ENCODE measurements at regions not wholly inside any gene's neighbourhood (a gene's known extent, or its start where the extent isn't known, plus 50 kb on each side); places are given as distances from the start of the nearest gene placed in this dataset.

DNA sequence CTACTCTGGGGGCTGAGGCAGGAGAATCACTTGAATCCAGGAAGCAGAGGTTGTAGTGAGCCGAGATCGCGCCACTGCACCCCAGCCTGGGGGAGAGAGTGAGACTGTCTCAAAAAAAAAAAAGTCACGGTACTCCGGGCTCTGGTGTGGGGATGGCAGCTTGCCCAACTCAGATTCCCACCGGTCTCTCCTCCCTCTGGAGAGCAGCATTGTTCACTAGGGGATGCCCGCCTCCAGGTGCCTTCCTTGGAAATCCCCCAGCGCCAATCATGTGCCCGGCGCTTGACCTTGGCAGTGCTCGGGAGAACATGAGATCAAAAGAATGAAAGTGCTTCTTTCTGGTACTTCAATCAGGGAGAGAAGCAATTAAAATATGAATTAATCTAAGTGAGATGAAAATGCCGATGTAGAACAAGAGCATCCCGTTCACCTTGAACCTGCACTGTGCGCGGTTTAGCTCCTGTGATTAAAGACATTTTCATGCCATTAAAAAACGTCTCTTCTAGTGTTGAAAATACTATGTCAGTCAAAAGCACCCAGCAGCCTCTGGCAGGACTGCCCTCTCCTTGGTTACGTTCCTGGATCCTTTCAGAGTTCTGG lies 1127.3 kb upstream of the AUTS2 start:
- DNase-seq (ENCODE audit: low read depth, low spot score), result no peak

DNA sequence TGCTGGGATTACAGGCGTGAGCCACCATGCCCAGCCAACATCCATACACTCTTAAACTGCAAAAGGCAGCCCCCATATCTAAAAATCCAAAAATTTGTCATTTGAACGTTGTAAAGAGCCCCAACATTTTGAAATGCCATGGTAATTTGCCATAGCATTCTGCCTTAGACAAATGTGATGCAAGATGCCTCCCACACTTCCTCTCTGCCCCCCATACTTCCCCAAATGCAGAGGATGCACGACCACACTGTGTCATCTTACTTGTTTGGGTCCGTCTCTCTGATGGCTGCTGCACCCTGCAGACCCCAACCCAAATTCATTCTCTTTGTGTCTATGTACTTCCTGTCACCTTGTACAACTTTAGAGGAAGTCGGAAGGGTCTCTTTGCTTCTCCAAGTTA lies 1125.6 kb upstream of the AUTS2 start:
- DNase-seq (ENCODE audit: low read depth, low spot score), result no peak

DNA sequence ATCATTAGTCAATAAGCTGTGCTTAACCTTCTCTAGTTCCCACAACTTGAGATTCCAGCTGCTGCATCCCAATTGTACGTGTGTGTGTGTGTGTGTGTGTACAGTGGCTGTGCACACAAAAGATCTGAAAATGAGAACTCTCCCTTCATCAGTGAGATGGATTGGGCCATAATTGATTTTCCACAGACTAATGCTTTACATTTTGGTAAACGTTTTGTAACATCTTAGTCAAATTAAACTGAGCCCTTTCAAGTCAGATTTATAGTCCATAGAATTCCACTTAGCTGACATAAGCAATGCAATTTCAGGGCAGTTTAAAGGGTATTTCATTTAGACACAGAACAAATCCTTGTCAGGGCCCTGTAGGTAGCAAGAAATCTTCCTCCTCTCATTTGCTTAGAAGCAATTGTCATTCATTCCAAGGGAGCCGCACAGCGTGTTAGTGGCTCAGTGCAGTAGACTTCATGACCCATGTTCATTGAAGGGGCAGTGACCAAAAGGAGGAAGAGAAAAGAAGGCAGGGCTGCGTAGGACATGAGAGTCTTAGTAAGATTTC lies 1123.5 kb upstream of the AUTS2 start:
- DNase-seq (ENCODE audit: low read depth, low spot score), result no peak

DNA sequence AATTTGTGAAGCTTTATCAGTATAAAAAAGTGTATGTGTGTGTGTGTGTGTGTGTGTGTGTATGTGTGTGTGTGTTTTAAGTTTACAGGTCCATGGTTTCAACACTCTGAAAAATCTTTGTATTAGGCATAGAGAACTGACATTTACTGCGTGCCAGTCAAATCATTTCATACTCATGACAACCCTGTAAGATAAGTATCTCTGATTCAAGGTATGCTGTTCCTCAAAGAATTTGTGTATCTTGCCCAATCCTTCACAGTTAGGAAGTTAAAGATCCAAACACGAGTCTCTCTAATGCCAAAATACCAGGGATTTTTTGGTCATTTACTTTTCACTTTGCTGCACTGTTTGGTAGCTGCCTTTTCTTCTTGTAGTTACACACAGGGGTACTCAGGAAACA lies 1121.3 kb upstream of the AUTS2 start:
- no peak for DNase-seq (ENCODE audit: low read depth, low spot score)

DNA sequence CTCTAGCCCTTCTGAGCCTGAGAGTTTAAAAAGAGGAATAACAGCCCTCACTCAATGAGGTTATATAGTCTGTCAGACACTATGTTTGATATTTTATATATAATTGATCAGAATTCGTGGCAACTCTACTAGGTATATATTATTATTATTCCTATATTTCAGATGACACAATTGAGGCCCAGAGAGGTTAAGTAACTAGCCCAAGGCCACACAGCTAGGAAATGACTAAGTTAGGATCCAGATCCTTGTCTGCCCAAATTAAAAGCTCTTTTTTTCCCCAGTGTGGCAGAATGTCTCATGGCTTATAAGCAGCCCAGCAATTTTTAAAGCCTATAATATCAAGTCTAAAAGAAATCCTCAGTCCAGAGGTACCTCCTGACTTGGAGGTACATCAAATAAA lies 1119.9 kb upstream of the AUTS2 start:
- no peak for DNase-seq (ENCODE audit: low read depth, low spot score)

DNA sequence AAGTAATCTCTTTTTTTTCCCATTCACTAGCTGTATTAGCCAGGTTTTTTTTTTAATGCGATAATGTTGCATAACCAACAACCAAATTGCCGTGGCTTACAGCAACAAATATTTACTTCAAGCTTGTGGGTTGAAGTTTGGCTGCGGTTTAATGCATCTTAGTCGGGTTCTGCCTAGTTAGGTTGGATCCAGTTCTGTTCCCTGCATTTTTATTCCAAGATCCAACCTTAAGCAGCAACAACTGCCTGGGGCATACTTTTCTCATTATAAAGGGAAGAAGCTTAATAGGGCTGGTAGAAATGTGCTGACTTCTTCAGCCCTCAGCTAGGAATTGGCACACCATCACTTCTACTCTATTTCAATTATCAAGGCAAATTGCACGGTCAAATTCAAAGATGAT lies 1115.5 kb upstream of the AUTS2 start:
- DNase-seq (ENCODE audit: low read depth, low spot score), result no peak

DNA sequence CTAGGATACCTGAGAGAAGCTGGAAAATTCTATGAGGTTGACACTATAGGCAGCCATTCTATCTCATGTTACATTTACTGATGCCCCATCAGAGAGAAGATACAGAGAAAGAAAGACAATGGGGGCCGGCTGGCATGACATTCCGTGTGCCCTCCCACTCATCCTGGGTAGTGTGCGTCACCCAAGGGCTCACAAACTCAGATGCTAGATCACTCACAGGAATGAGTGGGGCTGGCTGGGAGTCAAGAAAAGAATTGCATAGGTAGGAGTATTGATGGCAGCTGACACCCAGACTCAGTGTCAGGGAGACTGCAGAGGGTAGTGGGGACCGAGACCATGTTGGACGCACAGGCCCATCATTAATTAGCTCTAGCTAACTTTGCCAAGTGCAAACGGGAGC lies 1113.5 kb upstream of the AUTS2 start:
- no peak for DNase-seq (ENCODE audit: low read depth, low spot score)

DNA sequence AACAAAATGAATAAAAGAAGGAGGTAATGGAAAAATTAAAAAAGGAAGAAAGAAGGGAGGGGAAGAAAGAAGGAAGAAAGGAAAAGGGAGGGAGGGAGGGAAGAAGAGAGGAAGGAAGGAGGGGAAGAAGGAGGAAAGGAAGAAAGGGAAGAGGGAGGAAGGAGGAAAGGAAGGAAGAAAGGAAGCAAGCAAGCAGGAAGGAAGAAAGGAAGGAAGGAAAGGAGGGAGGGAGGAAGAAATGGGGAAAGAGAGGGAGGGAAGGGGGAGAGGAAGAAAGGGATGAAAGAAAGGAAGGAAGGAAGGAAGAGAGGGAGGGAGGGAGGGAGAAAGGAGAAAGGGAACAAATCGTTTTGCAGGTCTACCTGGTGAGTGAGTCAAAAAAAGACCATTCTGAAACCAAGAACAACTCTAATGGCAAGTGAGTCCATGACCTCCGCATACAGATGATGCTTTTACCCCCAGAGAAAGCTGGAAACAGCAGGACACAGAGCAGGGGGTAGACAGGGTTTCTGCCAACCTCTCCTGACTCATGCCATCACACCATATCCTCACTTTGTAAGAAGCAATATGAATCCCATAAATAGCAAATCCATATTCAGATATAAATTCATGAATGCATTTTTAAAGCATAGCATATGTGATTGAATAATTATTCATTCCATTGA lies 1112.9 kb upstream of the AUTS2 start:
- no peak for DNase-seq (ENCODE audit: low read depth, low spot score)

DNA sequence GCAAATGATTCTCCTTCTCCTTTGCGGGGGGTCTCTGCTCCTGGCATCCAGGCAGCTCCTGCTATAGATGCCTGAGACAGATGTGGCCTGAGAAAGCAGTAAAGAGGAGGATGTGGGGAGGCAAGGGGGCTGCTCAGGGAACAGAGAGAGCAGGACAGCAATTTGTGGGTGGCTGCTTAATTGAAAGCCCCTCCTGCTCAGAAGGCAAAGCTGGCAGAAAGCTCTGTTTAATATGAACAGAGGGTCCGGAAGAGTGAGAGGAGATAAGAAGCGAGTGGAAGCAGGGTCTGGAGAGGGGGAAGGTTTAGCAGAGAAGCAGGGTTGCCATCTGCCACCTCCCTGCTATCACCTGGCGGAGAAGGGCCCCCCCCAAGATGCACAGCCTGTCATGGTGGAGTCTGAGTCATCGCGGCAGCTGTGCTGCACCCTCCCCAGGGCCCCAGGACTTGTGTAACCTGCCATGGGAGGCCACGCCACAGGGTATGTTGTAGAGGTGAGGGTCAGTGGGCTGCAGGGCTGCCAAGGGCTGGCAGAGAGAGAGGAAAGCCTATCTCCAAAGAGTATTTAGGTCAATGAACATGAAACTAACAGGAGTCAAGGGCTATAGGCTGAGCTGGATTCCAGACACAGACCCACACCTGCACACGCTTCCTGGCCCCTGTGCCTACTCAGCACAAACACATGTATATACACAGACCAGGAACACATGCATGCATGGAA lies 1109.8 kb upstream of the AUTS2 start:
- DNase-seq (ENCODE audit: low read depth, low spot score), result no peak

DNA sequence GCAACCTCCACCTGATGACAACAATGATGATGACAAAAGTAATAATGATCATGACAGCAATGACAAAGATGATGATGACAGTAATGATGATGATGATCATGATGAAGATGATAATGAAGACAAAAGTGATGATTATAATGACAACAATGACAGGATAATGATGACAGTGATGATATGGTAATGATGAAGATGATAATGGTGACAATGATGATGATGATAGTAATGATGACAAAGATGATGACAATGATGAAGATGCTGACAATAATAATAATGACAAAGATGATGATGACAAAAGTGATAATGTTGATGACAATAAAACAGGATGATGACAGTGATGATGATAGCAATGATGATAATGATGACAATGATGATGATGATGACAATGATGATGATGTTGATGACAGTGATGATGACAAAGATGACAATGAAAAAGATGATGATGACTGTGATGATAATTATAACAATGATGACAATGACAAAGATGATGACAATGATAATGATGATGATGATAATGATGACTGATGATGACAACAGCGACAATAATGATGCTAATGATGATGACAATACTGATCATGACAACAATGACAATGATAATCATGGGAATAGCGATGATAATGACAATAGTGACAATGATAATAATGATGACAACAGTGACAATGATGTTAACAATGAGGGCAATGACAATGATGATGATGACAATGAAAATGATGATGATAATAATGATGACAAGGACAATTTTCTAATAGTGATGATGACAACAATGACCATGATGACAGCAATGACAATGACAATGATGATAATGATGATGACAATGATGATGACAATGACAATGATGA lies 1106.5 kb upstream of the AUTS2 start:
- DNase-seq (ENCODE audit: low read depth, low spot score), result no peak

DNA sequence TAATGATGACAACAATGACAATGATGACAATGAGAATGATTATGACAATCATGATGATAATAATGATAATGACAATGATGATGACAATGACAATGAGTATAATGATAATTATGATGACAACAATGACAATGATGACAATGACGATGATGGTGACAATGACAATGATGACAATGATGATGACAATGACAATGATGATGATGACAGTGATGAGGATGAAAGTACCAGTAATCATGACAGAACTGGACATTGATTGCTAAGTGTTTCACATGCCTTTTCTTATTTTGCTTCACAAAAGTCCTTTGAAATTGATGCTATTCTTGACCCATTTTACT lies 1106.0 kb upstream of the AUTS2 start:
- no peak for DNase-seq (ENCODE audit: low read depth, low spot score)

DNA sequence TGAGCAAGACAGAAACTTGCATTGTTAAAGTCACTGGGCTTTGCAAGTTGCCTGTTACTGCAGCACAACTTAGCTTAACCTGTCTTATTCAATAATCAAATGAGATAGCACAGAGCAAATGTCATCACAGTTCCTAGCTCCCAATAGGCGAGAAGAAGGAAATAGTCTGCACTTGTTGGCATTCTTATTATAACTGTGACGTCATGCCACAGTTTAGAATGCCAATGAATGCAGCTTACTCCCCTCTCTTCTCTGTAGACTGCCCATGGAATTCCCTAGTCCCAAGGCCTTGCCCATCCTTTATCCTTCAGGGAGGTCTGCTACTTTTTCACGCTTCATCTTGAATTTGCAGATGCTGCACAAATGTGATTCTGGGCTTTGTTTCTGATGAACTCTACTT lies 1094.9 kb upstream of the AUTS2 start:
- DNase-seq (ENCODE audit: low read depth, low spot score), result no peak

DNA sequence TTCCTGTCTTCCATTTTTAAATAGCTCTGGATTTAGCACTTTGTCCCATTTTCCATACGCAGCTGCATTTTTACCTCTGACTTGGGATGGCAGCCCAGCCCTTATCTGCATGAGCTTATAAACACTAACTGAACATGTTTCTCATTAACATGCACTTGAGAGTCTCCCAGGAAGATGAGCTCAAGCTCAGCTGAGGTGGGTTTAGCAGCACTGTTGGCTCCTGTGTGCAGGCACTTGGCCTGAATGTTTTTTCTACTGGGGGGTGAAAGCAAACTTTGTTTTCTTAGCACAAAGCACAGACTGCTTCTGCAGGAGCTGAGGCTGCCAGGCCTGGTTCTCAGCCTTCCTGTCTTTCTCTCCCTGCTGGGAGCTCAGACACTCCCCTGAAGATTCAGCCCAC lies 1093.6 kb upstream of the AUTS2 start:
- no peak for DNase-seq (ENCODE audit: low read depth, low spot score)

DNA sequence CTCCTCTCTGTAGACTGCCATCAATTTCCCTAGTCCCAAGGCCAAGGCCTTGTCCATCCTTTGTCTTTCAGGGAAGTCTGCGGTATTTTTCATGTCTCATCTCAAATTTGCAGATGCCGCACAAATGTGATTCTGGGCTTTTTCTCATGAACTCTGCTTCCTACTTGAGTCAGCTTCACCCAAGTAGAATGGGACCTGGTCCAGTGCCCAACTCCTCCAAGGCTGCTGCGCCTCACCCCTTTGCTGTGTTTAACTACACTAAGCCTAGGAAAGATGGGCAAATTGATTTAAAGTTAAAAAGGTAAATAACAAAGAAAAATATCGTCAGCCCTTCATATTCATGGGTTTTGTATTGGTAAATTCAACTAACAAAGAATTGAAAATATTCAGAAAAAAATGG lies 1092.6 kb upstream of the AUTS2 start:
- DNase-seq (ENCODE audit: low read depth, low spot score), result no peak

DNA sequence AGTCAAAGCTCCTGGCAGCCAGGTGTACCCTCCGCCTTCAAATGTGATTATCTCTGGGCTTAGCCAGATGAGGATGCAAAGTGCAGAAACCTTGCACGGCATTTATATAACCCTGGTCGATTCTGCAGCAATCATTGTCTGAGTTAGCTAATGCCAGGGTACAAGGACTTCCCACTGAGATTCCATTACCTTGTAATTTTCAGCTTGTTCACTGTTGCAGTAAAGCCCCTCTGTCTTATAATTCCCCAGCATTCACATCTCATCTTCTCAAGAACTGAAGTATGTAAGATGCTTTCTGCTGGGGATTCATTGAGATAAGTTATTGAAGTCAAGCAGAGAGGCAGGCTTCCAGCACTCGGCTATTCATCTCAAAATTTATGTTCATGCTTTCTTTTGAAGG lies 1090.6 kb upstream of the AUTS2 start:
- no peak for DNase-seq (ENCODE audit: low read depth, low spot score)

DNA sequence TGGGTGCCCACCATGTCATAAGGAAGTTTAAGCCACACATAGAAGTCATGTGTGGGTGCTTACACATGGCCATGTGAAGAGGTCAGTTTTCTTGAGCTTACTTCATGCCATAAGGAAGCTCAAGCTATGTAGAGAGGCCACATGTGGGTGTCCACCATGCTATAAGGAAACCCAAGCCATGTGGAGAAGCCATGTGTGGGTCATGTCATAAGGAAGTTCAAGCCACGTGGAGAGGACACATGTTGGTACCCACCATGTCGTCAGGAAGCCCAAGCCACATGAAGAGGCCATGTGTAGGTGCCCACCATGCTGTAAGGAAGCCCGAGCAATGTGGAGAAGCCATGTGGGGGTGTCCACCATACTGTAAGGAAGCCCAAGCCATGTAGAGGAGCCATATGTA lies 1089.2 kb upstream of the AUTS2 start:
- no peak for DNase-seq (ENCODE audit: low read depth, low spot score)

DNA sequence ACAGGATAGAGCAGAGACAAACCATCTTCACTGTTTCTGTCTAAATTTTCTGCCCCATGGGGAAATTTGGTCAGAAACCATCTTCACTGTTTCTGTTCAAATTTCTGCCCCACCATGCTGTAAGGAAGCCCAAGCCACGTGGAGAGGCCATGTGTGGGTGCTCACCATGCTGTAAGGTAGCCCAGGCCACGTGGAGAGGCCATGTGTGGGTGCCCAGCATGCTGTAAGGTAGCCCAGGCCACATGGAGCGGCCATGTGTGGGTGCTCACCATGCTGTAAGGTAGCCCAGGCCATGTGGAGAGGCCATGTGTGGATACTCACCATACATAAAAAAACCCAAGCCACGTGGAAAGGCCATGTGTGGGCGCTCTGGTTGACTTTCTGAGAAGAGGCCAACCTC lies 1088.7 kb upstream of the AUTS2 start:
- DNase-seq (ENCODE audit: low read depth, low spot score), result no peak

DNA sequence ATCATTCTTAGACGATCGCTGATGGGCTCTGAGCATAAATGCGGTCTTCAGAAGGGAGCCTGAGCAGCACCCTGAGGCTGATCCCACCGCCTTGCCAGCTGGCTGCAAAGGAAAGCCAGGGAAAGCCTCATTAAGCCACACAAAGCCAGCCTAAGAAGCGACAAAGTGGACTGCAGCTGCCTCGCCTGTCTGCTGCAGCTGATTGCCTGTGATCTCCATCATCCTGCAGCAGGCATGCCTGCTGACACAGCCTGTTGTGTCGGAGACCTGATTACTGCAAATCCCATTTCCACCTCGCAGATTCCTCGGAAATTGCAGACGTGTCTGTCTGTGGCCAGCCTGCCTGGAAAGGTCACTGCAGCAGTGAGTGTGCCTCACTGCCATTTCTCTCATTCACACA lies 1087.0 kb upstream of the AUTS2 start:
- no peak for DNase-seq (ENCODE audit: low read depth, low spot score)

DNA sequence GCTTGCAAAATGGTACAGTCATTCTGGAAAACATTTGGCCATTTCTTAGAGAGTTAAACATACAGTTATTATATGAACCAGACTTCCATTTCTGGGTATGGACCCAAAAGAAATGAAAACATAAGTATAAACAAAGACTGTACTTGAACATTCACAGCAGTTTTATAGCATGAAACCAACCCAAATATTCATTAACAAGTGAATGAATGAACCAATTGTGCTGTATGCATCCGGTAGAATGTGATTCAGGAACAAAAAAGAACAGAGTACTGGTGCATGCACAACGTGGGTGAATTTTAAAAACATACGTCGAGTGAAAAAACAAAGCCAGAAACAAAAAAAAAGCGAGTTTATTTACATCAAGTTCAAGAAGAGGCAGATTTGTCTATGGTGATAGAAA lies 1085.8 kb upstream of the AUTS2 start:
- DNase-seq (ENCODE audit: low read depth, low spot score), result no peak

DNA sequence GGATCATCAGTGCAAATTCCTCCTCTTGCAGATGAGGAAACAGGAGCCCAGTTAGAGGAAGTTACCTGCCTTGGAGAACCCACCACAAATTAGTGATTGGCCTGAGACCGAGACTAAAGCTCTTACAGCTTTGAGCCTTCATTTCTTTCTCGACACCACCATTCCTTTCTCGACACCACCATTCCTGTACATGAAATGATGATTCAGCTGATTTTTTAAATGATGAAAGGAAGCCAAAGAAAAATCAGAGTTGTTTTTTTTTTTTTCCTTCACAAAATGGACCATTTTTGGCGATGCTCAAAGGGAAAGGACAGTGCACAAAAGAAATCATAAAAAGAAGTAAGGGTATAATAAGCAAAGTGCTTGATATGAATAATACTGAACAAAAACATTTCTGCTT lies 1080.2 kb upstream of the AUTS2 start:
- DNase-seq (ENCODE audit: low read depth, low spot score), result no peak

DNA sequence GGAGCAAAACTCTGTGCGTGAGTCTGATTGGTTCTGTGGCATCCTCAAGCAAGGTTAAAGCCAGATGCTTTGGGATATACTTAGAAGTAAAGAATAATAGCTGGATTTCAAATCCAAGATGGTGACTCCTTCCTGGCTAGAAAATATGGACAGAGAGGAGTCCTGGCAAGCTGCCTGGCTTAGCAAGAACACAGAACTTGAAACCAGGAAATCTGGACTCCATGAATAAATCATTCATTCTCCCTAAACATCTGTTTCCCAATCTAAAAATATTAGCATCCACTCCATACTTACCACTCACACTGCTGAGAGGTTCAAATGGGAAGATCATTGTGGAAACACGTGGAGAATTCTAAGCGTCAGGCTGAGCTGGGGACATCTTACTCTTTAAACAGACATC lies 1074.1 kb upstream of the AUTS2 start:
- no peak for DNase-seq (ENCODE audit: low read depth, low spot score)

DNA sequence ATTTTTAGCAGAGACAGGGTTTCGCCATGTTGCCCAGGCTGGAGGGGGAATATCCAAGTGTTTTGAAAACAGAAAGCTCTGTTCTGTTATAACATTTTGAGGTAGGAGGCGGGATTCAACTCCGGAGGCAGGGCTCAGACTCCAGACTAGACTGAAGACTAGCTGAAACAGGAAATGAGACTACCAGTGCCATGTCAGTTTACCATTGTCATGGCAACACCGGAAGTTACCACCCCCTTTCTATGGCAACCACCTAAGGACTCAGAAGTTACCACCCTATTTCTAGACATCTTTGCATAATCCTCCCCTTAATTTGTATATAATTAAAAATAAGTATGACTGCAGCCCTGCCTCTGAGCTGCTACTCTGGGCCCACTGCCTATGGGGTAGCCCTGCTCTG lies 1069.1 kb upstream of the AUTS2 start:
- DNase-seq (ENCODE audit: low read depth, low spot score), result no peak
